HEK293 (cell line): ENCODE measurements at regions not wholly inside any gene's neighbourhood (a gene's known extent, or its start where the extent isn't known, plus 50 kb on each side); places are given as distances from the start of the nearest gene placed in this dataset.

ENCODE experiments used
- ZNF19 ChIP-seq: fragments of 450-650 bp; formaldehyde crosslinking; IDR thresholded peaks from 2 replicates; pipeline ENCODE4; 2016; ENCODE audit warnings: missing biosample characterization, missing genetic modification characterization, low read depth
- ZSCAN23 ChIP-seq: fragments of 450-650 bp; formaldehyde crosslinking; IDR thresholded peaks from 2 replicates; pipeline ENCODE4 v1.5.1; 2016; ENCODE audit warnings: missing biosample characterization, missing genetic modification characterization

DNA sequence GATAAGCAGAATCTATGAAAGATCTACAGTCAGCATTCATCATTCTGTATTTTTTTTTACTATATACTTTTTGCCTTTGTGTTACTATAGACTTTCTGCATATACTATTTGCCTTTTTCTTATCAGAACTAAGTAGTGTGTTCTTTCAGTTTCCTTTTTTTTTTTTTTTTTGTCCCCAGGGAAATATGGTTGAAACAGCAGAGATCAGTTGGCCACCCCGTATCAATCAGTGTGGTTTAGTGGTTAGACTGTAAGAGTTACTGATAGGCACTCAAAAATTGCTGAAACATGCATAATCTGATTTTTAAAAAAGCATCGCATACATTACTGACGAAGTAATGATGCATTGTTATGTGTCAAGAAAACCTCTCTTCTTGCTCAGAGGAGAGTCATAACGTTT lies 990.8 kb upstream of the EDIL3 start:
- TF ChIP-seq ZSCAN23 (no peak), ZNF19 (tag by site-specific recombination) (no peak)
